HG02588 (cell line): ENCODE measurements at regions not wholly inside any gene's neighbourhood (a gene's known extent, or its start where the extent isn't known, plus 50 kb on each side); places are given as distances from the start of the nearest gene placed in this dataset.
"Not testable (repeated sequence)": the region's sequence is repeated elsewhere in the genome, so short reads cannot be mapped to it uniquely, and the experiment has no call there.

Experiments used
- ATAC-seq: cut with Tn5 transposase; IDR thresholded peaks from one replicate; pipeline ENCODE4 v1.9.1; 2021; ENCODE audit warnings: mild to moderate bottlenecking, moderate library complexity; ENCODE audit not compliant: unreplicated experiment

DNA sequence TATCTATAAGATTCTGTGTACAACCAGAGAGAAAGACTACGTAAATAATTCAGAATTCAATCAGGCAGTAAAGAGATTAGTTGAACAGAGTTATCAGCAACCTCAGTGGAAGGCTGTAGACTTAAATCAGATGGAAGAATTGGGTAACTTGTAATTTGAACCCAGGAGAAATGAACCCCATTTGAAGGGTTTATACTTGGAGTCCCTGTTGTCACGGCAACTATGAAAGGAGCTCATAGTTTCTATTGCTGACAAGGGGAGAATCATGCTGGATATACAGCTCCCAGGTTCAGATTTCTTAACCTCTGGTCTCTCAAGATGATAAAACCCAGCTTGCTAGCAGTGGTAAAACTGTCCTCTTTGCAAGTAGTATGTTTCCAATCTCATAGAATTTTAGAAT is 54.4 kb upstream of the BMP4 start:
- no peak for ATAC-seq

DNA sequence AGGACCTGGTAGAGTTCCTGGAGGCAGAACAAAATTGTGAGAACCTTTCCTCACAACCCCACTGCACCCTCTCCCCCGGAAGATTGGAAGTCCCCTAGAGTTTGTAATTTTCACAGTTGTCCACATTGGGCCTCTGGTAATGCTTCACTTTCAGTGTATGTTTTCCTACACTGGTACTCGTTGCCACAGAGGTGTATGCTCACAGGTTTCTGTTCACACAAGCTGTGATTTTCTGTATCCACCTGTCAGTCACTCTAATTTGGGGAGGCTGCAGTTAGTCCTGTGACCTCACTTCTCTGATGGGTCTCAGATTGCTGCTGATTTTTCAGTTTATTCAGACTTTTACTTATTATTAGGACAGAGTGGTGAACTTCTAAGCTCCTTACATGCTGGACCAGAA is 66.4 kb upstream of the BMP4 start:
- ATAC-seq: no peak

GRCh38 chr14:54025661-54026060 is 69.0 kb upstream of the BMP4 start:
- ATAC-seq: no peak

DNA sequence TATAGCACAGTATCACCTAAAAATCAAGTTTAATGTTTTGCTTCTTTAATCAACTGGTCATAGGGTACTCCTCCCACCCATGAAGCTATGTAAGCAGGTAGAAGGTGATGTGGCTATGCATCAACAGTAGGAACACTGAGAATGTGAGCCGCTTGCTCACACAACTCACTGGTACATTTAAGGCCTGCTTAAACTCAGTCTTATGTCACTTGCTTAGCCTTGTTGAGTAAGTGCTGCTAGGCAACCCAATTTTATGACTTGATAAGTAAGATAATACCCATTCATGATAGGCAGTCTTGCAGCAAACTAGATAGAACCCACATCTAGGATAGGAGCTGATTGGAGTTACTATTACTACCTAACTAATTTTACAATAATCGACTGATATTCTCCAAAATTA is 70.0 kb upstream of the BMP4 start:
- ATAC-seq: no peak

- ATAC-seq: not testable (repeated sequence)
These were observed 74.4 kb upstream of the BMP4 start for GRCh38 chr14:54030996-54031395.

DNA sequence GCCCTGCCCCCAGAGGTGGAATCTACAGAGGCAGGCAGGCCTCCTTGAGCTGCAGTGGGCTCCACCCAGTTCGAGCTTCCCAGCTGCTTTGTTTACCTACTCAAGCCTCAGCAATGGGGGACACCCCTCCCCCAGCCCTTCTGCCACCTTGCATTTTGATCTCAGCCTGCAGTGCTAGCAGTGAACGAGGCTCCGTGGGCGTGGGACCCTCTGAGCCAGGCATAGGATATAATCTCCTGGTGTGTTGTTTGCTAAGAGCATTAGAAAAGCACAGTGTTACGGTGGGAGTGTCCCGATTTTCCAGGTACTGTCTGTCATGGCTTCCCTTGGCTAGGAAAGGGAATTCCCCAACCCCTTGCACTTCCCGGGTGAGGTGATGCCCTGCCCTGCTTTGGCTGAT is 76.7 kb upstream of the BMP4 start:
- not testable (repeated sequence) for ATAC-seq

- no peak for ATAC-seq
These were observed 82.1 kb upstream of the BMP4 start for GRCh38 chr14:54038724-54039123.

GRCh38 chr14:54039311-54039710 is 82.7 kb upstream of the BMP4 start:
- no peak for ATAC-seq

DNA sequence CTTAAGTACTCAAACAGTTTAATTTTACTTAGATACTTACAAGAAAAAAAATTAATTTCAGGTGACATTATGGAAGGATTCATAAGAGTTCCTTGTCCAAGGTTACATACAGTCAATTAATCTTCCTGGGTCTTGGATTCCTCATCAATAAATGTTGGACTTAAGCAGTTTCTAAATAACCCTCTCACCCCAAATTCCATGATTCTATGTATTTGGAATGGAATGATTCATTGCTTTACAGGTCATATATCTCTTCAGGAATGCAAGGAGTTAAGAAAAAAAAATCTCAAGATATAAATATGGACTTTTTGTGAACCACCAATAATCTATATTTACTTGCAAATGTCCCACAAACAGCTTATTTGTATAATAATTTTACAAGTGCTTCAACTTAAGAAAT is 84.2 kb upstream of the BMP4 start:
- no peak for ATAC-seq

DNA sequence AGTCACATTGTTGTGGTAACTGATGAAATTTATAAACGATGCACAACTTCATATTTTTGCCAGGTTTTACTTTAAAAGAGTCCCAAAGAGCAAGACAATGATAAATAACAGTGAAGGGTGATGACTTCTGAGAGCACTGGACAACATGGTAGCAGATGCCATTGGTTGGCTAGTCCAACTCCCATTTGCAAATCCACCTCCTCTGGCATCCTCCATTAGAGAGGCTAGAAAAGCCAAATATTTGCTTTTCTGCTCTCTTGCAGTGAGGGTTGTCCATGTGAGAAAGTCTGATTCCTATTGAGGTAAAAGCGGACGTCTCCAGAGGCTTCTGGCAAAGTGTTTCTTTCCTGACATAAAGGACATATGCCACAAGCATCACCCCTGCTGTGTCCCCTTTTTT is 89.6 kb upstream of the BMP4 start:
- no peak for ATAC-seq

- ATAC-seq: no peak
These were observed 91.2 kb upstream of the BMP4 start for GRCh38 chr14:54047645-54048308.

DNA sequence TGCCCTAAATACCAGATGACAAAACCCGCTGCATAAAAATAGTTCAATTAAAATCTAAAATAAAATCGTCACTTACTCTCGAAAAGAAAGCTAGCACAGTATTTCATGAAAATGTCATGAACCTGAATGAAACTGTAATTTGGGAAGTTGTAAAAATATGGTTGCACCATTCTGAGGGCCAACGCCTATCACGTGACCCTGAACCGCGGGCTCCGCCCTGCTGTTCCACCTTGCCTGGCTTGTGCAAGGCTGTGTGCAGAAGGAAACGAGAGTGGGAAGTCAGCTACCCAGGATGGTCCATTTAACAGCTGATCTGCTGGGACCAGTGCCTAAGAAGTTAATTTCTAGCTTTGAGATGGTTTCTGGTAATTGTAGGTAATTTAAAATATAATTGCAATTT is 91.7 kb upstream of the BMP4 start:
- ATAC-seq: no peak

GRCh38 chr14:54048736-54049135 is 92.1 kb upstream of the BMP4 start:
- no peak for ATAC-seq

- no peak for ATAC-seq
These were observed 94.1 kb upstream of the BMP4 start for GRCh38 chr14:54050759-54051158.

GRCh38 chr14:54052696-54053385 is 96.2 kb upstream of the BMP4 start:
- no peak for ATAC-seq

- ATAC-seq: no peak
These were observed 96.7 kb upstream of the BMP4 start for GRCh38 chr14:54053386-54053745.

- no peak for ATAC-seq
These were observed 101.9 kb upstream of the BMP4 start for GRCh38 chr14:54058505-54058904.

GRCh38 chr14:54083549-54084239 is 127.1 kb upstream of the BMP4 start:
- no peak for ATAC-seq

- ATAC-seq: no peak
These were observed 128.7 kb upstream of the BMP4 start for GRCh38 chr14:54085232-54085761.

DNA sequence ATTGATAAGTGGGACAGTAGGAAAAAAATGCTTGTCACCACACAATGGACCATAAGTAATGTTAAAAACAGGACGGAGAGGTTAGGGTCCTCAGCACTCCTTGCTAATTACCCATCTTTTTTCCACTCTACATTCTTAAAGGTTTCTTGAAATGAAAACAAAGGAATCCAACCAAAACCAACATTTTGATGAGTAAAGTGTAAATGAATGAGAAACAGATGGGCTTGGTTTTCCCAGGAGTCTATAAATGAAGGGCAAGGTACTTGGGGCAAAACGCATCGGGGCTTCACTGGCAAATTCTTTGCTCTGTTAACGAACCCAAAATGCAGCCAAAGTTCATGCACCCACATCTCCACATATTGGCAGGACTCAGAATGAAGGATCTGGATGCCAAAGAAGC is 129.2 kb upstream of the BMP4 start:
- ATAC-seq: no peak

- ATAC-seq: no peak
These were observed 130.1 kb upstream of the BMP4 start for GRCh38 chr14:54086767-54087166.

DNA sequence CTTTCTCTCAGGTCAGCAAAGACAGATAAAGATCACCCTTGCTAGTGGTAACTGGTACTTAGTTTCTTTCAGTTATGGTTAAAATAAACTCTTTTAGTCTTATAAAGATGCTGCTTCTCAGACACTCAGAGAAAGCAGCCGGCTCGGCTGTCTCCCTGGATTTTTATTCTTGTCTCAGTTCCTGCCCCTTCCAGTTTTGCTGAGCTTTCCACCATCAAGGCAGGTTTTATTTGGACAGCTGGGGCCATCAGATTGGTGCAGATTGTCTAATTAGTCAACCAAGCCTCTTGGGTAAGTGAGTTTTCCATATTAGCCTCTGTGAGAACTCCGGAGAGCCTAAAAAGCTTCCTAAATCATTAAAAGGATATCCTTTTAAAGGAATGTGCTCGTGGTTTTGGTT is 130.8 kb upstream of the BMP4 start:
- ATAC-seq: no peak
